Stimulated activated CD8-positive, alpha-beta memory T cell treated with anti-CD3 and anti-CD28 coated beads, Interleukin-2, amount 100 ng/mL, for 1 hour (primary cell): ENCODE measurements at regions not wholly inside any gene's neighbourhood (a gene's known extent, or its start where the extent isn't known, plus 50 kb on each side); places are given as distances from the start of the nearest gene placed in this dataset.

Source experiments
- DNase-seq, 2 donors: peaks; one replicate each; pipeline ENCODE4 v3.0.0-alpha.2; 2020; ENCODE audit warnings: low read depth in 2 of 2

DNA sequence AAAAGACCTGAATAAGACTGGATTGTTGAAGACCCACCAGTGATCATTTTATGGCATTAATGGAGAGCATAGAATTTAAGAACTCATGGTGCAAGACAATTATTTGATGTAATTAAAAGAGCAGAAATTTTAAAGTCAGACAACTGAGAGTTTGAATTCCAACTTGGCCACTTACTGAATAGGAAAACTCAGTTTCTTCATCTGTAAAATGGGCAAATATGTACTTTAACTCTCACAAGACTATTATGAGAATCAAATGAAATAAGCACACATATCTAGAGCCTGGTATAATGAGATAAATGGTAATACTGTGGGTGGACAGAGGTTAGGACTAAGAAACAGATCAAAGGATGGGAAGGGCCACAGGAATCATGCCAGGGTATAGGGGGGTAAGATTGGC, 88.0 kb downstream of the SOX9 start:
- DNase-seq = no peak

DNA sequence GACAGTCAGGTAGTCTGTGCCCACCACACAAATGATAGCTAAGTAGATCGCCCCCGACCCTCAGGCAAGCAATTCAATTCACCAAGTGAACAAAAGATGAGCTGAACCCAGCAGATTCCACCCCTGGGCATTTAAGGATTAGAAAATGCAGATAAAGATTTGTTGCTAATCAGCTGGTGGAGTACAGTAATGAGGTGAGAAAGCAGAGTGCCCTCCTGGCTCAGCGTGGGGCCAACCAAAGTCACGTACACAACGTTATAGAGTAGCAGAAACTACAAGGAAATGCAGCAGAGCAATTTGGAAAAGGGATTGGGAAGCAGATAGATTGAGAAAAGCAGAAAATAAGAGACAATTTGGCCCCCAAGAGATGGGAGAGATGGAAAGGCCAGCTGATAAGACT, 91.2 kb downstream of the SOX9 start:
- DNase-seq = no peak

DNA sequence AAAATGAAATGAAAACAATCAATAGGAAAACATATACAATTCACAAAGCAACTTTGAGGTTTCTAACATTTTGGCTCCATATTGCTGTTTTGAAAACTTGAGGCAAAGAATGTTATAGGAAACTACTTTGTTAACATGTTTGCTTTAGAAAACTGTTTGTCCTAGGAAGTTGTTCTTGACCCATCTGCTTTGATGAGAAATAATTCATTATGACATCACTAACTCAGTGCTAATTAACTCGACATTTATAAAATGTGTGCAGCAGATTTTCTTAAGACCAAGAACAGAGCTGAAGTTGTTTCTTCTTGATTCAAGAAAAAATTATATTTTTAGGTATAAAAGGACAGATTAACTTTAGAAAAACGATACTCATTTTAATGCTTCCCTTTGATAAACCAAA, 94.7 kb downstream of the SOX9 start:
- DNase-seq = no peak

DNA sequence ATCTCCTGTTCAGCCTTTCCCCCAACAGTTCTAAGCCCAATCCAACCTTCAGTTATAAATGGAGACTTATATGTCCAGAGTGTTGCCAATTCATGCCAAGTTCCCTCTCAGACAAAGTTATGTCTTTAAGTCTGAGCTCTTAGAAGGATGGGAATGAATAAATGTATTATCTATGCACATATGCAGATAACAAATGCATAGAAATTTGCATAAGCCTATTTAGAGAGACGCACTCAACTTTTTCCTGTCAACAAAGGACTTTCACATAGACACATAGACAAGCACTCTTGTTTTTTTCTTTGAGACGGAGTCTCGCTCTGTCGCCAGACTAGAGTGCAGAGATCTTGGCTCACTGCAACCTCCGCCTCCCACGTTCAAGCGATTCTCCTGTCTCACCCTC, 95.1 kb downstream of the SOX9 start:
- no peak for DNase-seq

DNA sequence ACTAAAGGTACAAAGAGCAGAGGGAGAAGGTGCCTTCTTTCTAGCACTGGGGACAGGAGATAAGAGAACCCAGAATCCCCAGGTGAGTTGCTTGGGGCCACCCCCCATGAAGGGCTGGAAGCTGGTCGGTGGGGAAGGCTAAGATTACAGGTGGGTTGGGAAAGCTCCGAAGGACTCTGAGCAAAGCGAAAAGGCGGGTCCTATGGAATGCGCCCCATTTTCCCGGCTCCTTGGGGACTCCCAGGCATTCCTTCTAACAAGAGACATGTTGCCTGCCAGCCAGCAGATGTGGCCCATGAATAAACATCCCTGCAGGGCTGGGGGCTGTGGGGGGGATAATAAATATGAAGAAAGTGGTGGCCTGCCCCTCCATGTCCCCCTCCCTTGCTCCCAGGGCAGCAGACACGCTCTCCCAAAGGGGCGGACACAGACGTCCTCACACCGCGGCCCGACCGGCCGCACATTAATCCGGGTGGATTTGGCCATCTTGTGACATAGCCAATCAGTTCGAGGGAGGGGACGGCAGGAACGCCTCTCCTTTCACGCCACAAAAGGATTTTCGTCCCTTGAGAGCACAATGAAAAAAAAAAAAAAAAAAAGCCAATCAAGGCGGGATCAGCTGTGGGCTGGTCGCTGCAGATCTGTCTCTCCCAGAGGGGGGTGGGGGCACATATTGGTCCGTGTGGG, 98.5 kb downstream of the SOX9 start:
- DNase-seq = no peak

DNA sequence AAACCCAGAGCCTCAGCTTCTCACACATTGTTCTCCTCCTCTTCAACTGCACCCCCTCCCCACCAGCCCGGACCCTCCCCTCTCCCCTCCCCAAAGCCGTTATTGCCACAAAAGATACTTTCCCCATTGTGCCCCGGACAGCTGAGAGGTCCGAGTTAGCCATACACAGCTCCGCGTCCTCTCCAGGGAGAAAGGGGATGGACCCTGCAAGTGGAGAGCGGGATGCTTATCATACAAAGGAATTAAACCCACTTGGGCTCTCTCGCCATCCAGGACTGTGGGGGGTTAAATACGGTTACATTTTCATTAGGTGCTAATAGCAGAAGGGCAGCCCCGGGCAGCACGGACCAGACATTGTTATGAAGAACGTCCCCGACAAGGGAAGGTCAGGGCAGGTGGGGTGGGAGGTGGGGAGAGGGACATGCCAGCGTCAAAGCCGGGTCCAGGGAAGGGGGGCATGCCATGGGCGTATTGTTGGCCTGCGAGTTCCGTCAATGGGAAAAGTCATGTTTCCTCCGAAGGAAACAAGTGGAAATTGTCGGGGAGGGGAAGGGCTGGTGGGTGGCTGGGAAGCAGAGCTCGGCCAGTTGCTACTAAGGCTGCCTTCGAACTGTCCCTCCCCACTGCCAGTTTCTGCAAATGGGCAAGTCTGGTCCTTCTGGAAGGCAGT, 99.1 kb downstream of the SOX9 start:
- DNase-seq = no peak

DNA sequence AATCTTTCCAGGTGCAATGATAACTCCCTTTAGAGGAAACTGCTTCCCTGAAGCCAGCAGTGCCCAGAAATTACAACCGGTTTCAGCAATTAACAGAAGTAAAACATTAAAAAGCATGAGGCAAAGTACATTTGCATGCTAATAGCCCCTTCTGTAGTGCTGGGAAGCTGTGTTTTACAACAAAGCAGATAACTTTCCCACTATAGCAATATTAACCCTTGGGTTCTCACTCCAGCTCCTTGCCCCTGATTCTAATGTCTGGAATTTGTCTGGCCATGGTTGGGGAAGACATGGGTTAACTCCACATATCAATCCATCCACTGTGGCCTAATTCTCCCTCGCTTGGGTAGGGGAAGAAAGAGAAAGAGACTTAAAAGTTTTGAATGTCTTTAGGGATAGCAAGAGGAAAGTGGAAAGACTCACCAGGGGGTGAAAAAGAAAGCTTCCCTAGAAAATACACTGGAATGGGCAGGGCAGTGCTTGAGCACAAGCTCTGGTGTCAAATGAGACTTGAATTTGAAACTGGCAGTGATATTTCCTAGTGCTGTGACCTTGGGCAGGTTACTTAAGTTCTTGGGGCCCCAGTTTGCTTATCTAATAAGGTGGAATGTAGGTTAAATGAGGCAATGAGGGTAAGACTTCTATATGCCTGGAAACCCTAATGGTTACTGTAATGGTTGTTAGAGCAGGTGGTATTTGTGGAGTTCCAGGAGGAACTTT, 102.0 kb downstream of the SOX9 start:
- no peak for DNase-seq

DNA sequence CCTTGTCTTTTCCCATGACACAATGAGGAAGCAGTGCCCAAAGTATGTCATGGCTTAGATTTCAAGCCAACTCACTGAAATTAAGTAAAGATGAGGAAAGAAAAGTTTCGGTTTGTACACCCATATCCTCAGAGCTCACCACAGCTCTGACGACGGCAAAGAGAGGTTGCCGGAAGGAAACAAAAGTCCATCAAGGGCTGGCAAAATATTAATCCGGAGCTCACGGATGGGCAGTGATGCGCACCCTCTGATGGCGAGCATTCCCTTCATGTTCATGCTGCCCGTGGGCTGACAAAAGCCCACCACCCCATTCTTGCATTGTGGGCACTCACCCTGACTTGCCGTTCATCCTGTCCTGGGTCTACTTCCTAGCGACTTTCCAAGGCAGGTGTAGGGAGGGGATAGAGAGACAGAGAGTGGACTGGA, 103.1 kb downstream of the SOX9 start:
- no peak for DNase-seq

DNA sequence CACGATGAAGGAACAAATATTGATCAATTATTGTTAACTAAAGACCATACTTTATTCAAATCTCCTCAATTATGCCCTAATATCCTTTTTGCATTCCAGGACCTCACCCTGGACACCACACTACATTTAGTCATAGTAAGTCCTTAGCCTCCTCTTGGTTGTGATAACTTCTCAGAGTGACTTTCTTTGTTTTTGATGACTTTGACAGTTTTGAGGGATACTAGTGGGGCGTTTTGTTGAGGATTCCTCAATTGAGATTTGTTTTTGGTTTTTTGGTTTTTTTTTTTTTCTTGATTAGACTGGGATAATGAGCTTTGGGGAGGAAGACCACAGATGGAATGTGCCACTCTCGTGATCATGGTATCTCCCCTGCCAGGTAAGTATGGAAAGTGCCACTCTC, 105.5 kb downstream of the SOX9 start:
- no peak for DNase-seq

DNA sequence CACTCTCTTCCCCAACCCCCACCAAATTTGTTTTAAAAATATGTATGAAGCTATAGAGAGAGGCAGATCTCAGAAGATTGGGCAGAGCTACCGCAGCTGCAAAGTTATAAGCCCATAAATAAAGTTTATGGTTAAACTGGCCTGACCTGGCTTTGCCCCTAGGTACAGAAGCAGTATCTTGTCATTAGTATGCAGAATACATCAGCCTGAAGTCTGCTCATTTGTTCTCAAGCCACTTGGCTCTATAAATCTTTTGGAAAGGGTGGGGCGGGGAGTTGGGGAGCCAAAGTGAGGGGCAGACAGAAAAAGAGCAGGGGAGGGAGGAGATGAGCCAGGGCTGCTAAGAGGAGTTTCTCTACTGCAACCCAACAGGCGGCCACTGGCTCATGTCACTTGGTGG, 113.2 kb downstream of the SOX9 start:
- DNase-seq = no peak

DNA sequence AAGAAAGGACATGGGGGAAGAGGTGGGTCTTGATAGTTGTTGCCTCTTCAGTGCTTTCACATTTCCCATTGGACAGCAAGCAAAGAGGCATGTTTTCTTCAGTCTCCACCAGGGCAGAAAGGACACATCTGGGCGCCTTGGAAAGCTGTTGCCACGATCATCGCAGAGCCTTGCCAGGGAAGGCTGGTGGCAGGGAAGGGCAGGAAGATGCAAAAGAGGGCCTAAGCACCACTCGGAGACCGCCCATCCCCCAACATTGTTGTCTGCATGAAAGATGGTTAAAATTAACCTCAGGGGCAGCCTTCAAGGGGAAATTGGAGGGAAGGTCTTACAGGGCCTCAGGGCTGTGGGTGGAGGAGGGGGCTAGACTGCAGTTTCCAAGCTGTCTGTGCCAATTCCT, 114.2 kb downstream of the SOX9 start:
- DNase-seq = no peak

DNA sequence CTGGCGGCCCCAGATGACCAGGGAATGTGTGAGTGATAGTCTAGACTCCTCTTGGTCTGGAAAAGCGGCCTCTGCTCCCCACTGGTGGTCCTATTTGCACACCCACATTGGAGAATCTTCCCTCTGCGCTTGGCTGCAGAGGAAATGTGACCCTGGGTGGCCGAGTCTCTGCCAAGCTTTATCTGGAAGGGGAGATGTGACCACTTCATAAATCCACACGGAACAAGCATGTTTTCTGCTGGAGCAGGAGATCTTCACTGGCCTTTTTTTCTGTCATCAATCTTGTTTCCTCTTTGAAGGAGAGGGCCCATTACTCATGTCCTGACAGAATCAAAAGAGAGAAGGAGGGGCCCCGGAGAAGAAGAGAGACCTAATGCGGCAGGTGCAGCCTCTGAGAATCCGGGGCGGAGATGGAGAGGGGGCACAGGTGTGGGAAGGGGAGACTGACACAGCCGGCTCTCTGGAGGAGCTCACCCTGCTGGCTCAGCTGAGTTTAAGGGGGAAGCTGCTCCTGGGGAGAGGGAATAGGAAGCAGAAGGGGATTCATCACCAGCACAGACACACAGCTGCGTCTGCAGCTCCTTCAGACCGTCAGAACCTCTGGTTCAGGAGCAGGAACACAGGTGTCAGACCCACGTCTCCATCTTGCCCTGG, 116.3 kb downstream of the SOX9 start:
- no peak for DNase-seq

DNA sequence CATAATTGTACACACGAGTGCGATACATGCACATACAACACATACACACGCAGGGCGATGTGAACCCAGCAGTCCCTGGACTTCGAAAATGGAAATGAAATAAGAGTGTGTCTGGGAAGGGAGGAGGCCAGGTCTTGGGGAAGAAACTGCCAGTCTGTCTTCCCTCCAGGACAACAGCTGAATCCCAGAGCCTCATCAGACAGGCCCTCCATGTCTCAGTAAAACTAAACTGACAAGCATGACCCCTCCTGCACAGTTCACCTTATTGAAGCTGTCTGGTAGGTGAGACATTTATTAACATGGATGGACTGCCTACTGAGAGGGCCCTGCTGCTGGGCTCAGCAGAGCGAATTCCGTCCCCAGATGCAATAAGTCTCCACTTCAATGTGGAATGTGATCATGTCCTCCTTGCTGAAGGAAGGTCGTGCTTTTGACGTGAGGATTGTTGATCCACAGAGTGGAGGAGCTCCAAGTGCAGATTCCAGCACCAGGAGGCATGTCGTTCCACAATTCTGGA, 117.4 kb downstream of the SOX9 start:
- DNase-seq = no peak

DNA sequence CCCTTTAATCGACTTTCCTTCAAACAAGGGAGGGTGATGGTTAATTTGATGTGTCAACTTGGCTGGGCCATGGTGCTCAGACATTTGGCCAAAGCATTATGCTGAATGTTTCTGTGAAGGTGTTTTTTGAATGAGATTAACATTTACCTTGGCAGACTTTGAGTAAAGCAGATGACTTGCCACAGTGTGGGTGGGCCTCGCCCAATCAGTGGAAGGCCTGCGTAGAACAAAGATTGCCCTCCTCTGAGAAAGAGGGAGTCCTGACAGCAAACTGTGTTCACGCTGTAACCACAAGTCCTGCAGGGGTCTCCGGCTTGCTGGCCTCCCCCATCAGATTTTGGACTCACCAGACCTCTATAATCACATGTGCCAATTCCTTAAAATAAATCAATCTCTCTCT, 118.7 kb downstream of the SOX9 start:
- DNase-seq = no peak

DNA sequence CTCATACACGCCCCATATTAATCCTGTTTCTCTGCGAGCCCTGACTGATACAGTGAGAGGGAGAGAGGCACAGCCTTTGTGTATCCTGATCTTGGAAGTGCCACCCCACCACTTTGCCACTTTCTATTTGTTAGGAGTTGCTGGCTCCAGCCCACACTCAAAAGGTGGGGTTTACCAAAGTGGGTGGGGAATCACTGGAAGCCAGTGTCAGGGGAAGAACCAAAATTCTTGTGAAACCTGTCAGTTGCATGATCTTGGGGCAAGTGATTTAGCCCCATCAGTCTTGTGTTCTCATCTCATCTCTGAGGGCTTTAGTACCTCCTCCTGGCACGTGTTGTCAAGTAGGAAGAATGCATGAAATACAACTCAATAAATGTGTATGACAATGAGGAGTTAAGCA, 119.5 kb downstream of the SOX9 start:
- DNase-seq = no peak

DNA sequence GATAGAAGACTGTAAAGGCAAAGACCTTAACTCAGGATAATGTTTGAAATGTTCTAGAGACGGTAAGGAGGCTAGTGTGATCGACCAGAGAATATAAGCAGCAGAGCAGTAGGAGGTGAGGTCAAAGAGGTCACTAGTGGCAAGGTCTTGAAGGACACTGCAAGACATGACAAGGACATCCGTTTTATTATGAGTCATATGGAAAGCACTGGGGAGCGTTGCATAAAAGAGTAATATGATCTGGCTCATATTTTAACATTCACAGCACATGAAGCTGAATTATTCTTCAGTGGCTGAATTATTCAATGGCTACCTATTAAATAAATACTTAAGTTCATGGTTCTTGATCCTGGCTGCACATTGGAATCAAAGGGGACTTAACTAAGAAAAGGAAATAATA, 123.7 kb downstream of the SOX9 start:
- no peak for DNase-seq

DNA sequence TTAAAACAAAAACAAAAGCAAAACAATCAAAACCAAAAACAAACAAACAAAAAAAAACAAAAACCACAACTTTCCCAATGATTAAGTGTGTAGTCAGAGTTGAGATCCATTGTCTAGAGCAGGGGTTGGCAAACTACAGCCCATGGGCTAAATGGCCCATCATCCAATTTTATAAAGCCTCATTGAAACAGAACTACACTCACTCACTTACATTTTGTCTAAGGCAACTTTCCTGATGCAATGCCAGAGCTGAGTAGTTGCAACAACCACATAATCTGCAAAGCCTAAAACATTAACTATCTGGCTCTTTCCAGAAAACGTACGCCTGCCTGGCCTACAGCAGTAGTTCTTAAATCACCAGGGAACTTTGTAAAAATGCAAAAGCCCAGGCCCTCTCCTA, 124.1 kb downstream of the SOX9 start:
- DNase-seq = no peak

DNA sequence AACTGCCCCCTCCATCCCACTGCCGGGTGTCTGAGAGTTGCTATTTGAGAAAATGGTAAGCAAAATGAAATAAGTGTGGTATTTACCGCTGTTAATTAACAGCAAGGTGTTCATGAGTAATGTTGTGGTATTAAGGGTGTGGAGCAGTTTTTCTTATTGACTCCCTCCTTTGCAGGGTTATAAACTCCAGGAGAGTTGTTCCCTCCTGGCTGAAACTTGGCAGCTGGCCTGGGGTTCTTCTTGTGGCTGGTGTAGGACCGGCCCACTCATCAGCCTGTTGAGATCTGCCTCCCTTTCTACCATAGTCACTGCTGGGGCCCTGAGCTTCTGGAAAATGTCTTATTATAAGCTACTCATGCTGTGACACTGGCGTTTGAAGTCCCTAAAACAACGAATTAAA, 128.6 kb downstream of the SOX9 start:
- no peak for DNase-seq

DNA sequence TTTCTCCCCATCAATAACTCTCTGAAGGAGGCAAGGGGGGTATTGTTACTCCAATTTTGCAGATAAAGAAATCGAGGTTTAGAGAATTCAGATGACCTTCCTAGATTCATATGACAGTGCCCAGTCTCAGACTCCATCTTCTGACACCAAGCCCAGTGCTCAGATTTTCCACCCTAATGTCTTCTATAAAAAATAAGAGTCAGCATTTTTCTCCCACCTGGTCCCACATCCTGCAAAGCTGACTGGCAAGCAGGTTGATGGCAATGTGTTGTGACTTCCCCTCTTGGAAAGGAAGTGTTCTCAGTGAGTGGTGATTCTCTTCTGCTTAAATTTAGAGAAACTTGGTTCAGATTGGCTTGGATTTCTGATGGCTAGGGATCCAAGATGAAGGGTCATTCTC, 129.4 kb downstream of the SOX9 start:
- DNase-seq = no peak

DNA sequence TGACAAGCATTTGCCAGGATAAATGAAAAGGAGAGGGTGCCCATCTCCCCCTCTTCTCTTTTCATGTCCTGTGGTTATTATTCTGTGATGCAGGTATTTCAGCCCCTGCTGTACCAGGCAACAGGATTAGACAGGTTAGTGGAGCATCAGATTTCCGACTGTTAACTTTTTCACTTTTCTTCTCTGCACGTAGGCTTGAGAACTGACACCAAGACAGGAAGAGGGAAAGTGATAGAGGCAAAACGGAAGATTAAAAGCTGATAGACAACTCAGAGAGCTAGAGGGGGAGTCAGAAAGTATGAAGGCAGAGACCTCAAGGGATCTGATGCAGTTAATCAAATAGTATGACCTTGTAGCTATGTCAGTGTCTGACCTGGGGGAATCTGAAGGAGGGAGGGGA, 132.8 kb downstream of the SOX9 start:
- no peak for DNase-seq

DNA sequence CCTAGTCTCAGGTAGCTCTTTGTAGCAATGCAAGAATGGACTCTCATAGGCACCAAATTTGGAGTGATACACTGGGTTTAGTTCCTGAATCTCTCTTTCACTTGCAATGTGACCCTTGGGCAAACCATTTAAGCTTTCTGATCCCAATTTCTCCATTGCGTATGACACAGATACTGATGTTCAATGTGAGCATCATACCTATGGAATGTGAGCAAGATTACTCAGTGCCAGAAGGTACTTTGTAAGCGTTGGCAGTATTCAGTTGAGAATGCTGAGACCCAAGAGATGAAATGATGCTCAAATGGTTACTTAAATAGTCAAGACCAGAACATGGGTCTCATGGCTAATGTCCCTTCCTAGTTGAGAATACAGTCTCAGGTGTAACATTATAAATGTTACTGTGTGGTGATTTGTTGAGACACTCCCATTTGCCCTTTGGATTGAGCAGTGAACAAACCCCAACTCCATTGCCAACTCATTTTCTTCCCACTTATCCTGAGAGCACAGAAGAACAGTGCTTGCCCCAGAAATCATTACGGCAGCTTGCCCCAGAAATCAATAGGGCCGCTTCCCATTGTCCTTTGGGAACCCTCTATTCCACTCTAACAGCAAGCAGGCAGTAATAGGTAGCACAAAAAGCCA, 134.1 kb downstream of the SOX9 start:
- DNase-seq = no peak

DNA sequence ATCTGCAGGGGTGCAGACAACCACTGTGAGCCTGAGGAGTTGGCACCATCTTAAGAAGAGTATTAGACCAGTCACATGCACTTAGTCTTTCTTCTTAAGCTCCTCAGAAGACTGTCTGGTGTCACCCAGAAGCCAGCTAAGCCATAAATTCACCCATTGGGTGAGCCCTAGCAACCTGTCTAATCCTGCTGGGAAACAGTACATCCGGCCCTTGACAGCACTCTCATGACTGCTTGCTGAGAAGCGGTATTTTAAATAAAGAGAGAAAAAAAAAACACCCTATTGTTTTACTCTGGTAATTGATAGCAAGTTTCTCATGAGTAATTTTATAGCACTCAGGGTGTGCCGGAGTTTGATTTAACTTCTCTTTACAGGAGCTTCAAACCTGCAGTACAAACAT, 134.7 kb downstream of the SOX9 start:
- no peak for DNase-seq
